HepG2 (cell line): ENCODE measurements at regions not wholly inside any gene's neighbourhood (a gene's known extent, or its start where the extent isn't known, plus 50 kb on each side); places are given as distances from the start of the nearest gene placed in this dataset.

ENCODE experiments used
- ATAC-seq: fragments of 200-7000 bp; cut with Tn5 transposase; 3 replicates; pipeline ENCODE4 v1.9.1; 2020; ENCODE audit warnings: mild to moderate bottlenecking, moderate library complexity
- BruUV-seq: library from RNA; stranded (reverse); fragments of 400-500 nt; replicated peaks from 2 replicates; lab custom pipeline; 2021; lab: Mats Ljungman, UMichigan
- CTCF ChIA-PET: fragments of 300-600 bp; formaldehyde crosslinking; extraction: SDS; loops from one replicate; lab custom pipeline; 2021; ENCODE audit warnings: low total read pairs, inconsistent platforms, low intra/inter-chr PET ratio; lab: Yijun Ruan, JAX
- POLR2A ChIA-PET: fragments of 350-600 bp; sonication (Branson Sonifier 250); formaldehyde crosslinking; loops from one replicate; lab custom pipeline; 2020; ENCODE audit warnings: antibody characterized with exemption, inconsistent platforms; lab: Yijun Ruan, JAX
- DNase-seq: peaks from one replicate; pipeline ENCODE4 v3.0.0-alpha.2; 2015; ENCODE audit warnings: low spot score
- FAIRE-seq: peaks from 3 replicates; lab custom pipeline; 2011; peaks lifted over from hg19 to GRCh38; lab: Jason Lieb, UNC
- H2AFZ ChIP-seq: one replicate; pipeline ENCODE4 v1.6.1; 2011; ENCODE audit warnings: low read length, inconsistent platforms
- H3K27ac ChIP-seq: fragments of 300-600 bp; 3 replicates; pipeline ENCODE4 v1.8.0; 2011; ENCODE audit warnings: mixed run types, mild to moderate bottlenecking, mixed read lengths, low read length, inconsistent platforms; ENCODE audit not compliant: insufficient read depth; ENCODE audit errors: extremely low read length
- H3K27me3 ChIP-seq, 2 experiments: fragments of 200-600 bp in 1 of 2; 2 replicates in 1 of 2; 3 replicates in 1 of 2; pipeline versions ENCODE4 v1.6.0 to v1.8.0; 2011; ENCODE audit warnings: low read length in 2 of 2, mild to moderate bottlenecking in 2 of 2, moderate library complexity in 2 of 2, inconsistent platforms in 1 of 2; ENCODE audit not compliant: insufficient read depth in 2 of 2, control insufficient read depth in 1 of 2
- H3K36me3 ChIP-seq, 2 experiments: fragments of 200-600 bp in 1 of 2; replicated peaks in 1 of 2; 2 replicates in 1 of 2; 3 replicates in 1 of 2; pipeline versions ENCODE4 v1.5.1 to v1.8.0; 2011; ENCODE audit warnings: low read length in 2 of 2, inconsistent platforms in 1 of 2; ENCODE audit not compliant: insufficient read depth in 2 of 2, control insufficient read depth in 1 of 2
- H3K4me1 ChIP-seq: 2 replicates; pipeline ENCODE4 v1.5.1; 2012; ENCODE audit warnings: low read length, inconsistent platforms; ENCODE audit not compliant: insufficient read depth
- H3K4me2 ChIP-seq: 2 replicates; pipeline ENCODE4 v1.6.0; 2011; ENCODE audit warnings: low read depth, low read length, inconsistent platforms
- H3K4me3 ChIP-seq, 3 experiments: fragments of 200-600 bp in 1 of 3; sonication (generic), shearing (Covaris generic) in 1 of 3; replicated peaks in 1 of 3; 2 replicates each; pipeline ENCODE4 v1.5.1; 2011 to 2016; ENCODE audit warnings: low read length in 3 of 3, inconsistent platforms in 2 of 3, low read depth in 2 of 3, mild to moderate bottlenecking in 2 of 3, control low read depth in 1 of 3, mixed read lengths in 1 of 3; ENCODE audit not compliant: insufficient read depth in 1 of 3
- H3K79me2 ChIP-seq: one replicate; pipeline ENCODE4 v1.6.1; 2011; ENCODE audit warnings: low read length, inconsistent platforms; ENCODE audit not compliant: insufficient read depth
- H3K9ac ChIP-seq: 2 replicates; pipeline ENCODE4 v1.6.0; 2011; ENCODE audit warnings: mild to moderate bottlenecking, low read depth, low read length, inconsistent platforms; ENCODE audit not compliant: insufficient read depth
- H3K9me3 ChIP-seq: 2 replicates; pipeline ENCODE4 v1.5.1; 2012; ENCODE audit warnings: mild to moderate bottlenecking, low read length
- H4K20me1 ChIP-seq: 2 replicates; pipeline ENCODE4 v1.6.0; 2011; ENCODE audit warnings: inconsistent platforms, mild to moderate bottlenecking, low read length, moderate library complexity; ENCODE audit not compliant: insufficient read depth
- CTCF ChIP-seq: sonication (generic); formaldehyde crosslinking; IDR thresholded peaks from 2 replicates; pipeline ENCODE4 v1.5.0; 2020; ENCODE audit warnings: mild to moderate bottlenecking, missing genetic modification reagents, moderate library complexity
- FOXK1 ChIP-seq: sonication (generic); formaldehyde crosslinking; IDR thresholded peaks from 2 replicates; pipeline ENCODE4 v1.4.0; 2020; ENCODE audit warnings: low read depth, missing genetic modification reagents, borderline replicate concordance
- RAD21 ChIP-seq: fragments of 450-650 bp; formaldehyde crosslinking; IDR thresholded peaks from 2 replicates; pipeline ENCODE4 v1.5.0; 2020; ENCODE audit warnings: mild to moderate bottlenecking
- SATB2 ChIP-seq: sonication (generic); formaldehyde crosslinking; IDR thresholded peaks from 2 replicates; pipeline ENCODE4 v1.5.0; 2020; ENCODE audit warnings: missing genetic modification reagents
- SMC3 ChIP-seq: IDR thresholded peaks from 2 replicates; pipeline ENCODE4 v1.6.1; 2011; ENCODE audit warnings: low read length, improper control_type of control experiment
- SP1 ChIP-seq, 2 experiments: fragments of 450-650 bp in 1 of 2; sonication (generic) in 1 of 2; formaldehyde crosslinking in 1 of 2; IDR thresholded peaks; 2 replicates each; pipeline versions ENCODE4 v1.4.0 to v1.6.1; 2016 to 2020; ENCODE audit warnings: missing genetic modification reagents in 1 of 2
- SRF ChIP-seq: IDR thresholded peaks from 2 replicates; pipeline ENCODE4 v1.6.1; 2011; ENCODE audit warnings: mild to moderate bottlenecking, low read depth, low read length, moderate library complexity
- STAG1 ChIP-seq: sonication (generic); formaldehyde crosslinking; IDR thresholded peaks from 2 replicates; pipeline ENCODE4 v1.4.0; 2020; ENCODE audit warnings: missing genetic modification reagents
- TERF1 ChIP-seq: sonication (generic); formaldehyde crosslinking; IDR thresholded peaks from 2 replicates; pipeline ENCODE4 v1.8.0; 2022; ENCODE audit warnings: mild to moderate bottlenecking, missing genetic modification reagents, moderate library complexity
- XRCC5 ChIP-seq: fragments of 200-400 bp; formaldehyde crosslinking; optimal IDR thresholded peaks from 2 replicates; pipeline ENCODE3; 2017; ENCODE audit warnings: mild to moderate bottlenecking, low read length
- ZNF24 ChIP-seq: fragments of 450-650 bp; IDR thresholded peaks from 2 replicates; pipeline ENCODE4 v1.6.1; 2017; ENCODE audit warnings: antibody characterized with exemption, mild to moderate bottlenecking
- ZNF331 ChIP-seq: sonication (generic); formaldehyde crosslinking; IDR thresholded peaks from 2 replicates; pipeline ENCODE4 v1.4.0; 2020; ENCODE audit warnings: missing genetic modification reagents
- WGBS: methylation state at CpG from one replicate; pipeline ENCODE4 v1.1.6; 2017; ENCODE audit warnings: low lambda C conversion rate; 5-methylcytosine and 5-hydroxymethylcytosine counted together
- in situ Hi-C: cut with HindIII; loops from 2 replicates; pipeline ENCODE4 v1.10.0; 2017; ENCODE audit warnings: low pct_unique_long_range_greater_than_20kb; ENCODE audit not compliant: extremely low pct_ligation_motif_present
- intact Hi-C: fragments of 100-400 bp; cut with micrococcal nuclease; formaldehyde crosslinking; loops from one replicate; pipeline ENCODE4 v1.10.0; 2022; ENCODE audit not compliant: unreplicated experiment
- TF ChIP-seq, protein P1 (sequence below): sonication (generic); formaldehyde crosslinking; IDR thresholded peaks from 2 replicates; pipeline ENCODE4 v1.4.0; 2020; ENCODE audit warnings: missing genetic modification reagents
- TF ChIP-seq, protein P2 (sequence below): sonication (generic); formaldehyde crosslinking; IDR thresholded peaks from 2 replicates; pipeline ENCODE4 v1.4.0; 2020; ENCODE audit warnings: missing genetic modification reagents
- TF ChIP-seq, protein P3 (sequence below): IDR thresholded peaks from 2 replicates; pipeline ENCODE4 v1.6.1; 2016; ENCODE audit warnings: missing compliant biosample characterization, missing genetic modification reagents, borderline replicate concordance
- TF ChIP-seq, protein P4 (sequence below): sonication (generic); formaldehyde crosslinking; IDR thresholded peaks from 2 replicates; pipeline ENCODE4 v1.8.0; 2022; ENCODE audit warnings: mild to moderate bottlenecking, missing genetic modification reagents, moderate library complexity

DNA sequence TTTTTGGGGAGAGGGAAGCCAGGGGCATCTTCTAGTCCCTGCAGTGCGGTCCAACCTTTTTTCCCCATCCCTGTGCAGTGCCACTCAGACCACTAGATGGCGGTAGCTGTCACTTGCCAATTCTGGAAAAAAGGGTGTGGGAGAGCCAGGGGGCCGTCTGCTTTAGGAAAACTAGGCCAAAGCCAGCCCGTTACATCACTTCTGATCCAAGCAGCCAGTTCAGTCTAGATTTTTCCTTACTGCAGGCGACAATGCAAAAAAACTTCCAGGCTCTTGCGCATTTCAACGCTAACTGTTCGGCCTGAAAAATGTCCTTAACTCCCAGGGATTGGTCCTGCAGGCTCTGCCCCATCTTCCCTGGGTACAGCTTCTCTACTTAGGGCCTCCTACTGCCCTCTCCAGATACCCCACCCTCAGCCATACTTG lies 69.2 kb upstream of the CES5A start:
- ATAC-seq (peak; percentile 94), DNase-seq (peak; percentile 50), FAIRE-seq (peak; percentile 77)
- intact Hi-C loops = loop anchor here (1.0 kb wide), 2 partner anchors 337 to 374 kb away; no protein-coding TSS in a partner anchor
- Histone ChIP-seq H3K4me2 (no peak overlapping the region), H3K9me3 (no peaks in the 10 kb centered on the region), H3K9ac (no peak overlapping the region), H3K4me3 (no peak overlapping the region), H4K20me1 (no peaks in the 10 kb centered on the region), H3K36me3 (no peaks in the 10 kb centered on the region), H3K4me1 (no peaks in the 10 kb centered on the region), H3K27ac (no peak overlapping the region), H3K27me3 (no peaks in the 10 kb centered on the region; a peak in 1 of 5 replicates), H3K79me2 (no peaks in the 10 kb centered on the region), H2AFZ (no peak overlapping the region)
- no TSS peak for BruUV-seq
- 41% methylated on average over 8 of the region's 8 CpGs for WGBS
- POLR2A ChIA-PET = no interaction called here
- TF ChIP-seq, protein P1, sequence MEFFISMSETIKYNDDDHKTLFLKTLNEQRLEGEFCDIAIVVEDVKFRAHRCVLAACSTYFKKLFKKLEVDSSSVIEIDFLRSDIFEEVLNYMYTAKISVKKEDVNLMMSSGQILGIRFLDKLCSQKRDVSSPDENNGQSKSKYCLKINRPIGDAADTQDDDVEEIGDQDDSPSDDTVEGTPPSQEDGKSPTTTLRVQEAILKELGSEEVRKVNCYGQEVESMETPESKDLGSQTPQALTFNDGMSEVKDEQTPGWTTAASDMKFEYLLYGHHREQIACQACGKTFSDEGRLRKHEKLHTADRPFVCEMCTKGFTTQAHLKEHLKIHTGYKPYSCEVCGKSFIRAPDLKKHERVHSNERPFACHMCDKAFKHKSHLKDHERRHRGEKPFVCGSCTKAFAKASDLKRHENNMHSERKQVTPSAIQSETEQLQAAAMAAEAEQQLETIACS (CRISPR knock-in tag) = no peak
- TF ChIP-seq STAG1 (CRISPR knock-in tag) (peak; percentile 82), TERF1 (CRISPR knock-in tag) (no peak), SATB2 (no peak), SRF (0 out of 2 replicates have a peak, but pooled peaks have one; percentile 48), XRCC5 (peak; percentile 82), SP1 (IDR thresholded peaks at IDR 0.05) (no peak), SP1 (CRISPR knock-in tag; IDR thresholded peaks at IDR 0.05) (no peak), FOXK1 (CRISPR knock-in tag) (peak; percentile 16; the same call in 1 of the 2 replicates), RAD21 (CRISPR knock-in tag) (peak; percentile 51; the same call in 1 of the 2 replicates), CTCF (CRISPR knock-in tag) (peak; percentile 90), SMC3 (peak; percentile 78), ZNF331 (CRISPR knock-in tag) (0 out of 2 replicates have a peak, but pooled peaks have one; percentile 20), ZNF24 (no peak)
- TF ChIP-seq, protein P2, sequence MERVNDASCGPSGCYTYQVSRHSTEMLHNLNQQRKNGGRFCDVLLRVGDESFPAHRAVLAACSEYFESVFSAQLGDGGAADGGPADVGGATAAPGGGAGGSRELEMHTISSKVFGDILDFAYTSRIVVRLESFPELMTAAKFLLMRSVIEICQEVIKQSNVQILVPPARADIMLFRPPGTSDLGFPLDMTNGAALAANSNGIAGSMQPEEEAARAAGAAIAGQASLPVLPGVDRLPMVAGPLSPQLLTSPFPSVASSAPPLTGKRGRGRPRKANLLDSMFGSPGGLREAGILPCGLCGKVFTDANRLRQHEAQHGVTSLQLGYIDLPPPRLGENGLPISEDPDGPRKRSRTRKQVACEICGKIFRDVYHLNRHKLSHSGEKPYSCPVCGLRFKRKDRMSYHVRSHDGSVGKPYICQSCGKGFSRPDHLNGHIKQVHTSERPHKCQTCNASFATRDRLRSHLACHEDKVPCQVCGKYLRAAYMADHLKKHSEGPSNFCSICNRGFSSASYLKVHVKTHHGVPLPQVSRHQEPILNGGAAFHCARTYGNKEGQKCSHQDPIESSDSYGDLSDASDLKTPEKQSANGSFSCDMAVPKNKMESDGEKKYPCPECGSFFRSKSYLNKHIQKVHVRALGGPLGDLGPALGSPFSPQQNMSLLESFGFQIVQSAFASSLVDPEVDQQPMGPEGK (CRISPR knock-in tag) = 0 out of 2 replicates have a peak, but pooled peaks have one; percentile 46
- TF ChIP-seq, protein P3, sequence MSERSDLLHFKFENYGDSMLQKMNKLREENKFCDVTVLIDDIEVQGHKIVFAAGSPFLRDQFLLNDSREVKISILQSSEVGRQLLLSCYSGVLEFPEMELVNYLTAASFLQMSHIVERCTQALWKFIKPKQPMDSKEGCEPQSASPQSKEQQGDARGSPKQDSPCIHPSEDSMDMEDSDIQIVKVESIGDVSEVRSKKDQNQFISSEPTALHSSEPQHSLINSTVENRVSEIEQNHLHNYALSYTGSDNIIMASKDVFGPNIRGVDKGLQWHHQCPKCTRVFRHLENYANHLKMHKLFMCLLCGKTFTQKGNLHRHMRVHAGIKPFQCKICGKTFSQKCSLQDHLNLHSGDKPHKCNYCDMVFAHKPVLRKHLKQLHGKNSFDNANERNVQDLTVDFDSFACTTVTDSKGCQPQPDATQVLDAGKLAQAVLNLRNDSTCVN (CRISPR knock-in tag) = peak; percentile 45; the same call in 1 of the 2 replicates
- TF ChIP-seq, protein P4, sequence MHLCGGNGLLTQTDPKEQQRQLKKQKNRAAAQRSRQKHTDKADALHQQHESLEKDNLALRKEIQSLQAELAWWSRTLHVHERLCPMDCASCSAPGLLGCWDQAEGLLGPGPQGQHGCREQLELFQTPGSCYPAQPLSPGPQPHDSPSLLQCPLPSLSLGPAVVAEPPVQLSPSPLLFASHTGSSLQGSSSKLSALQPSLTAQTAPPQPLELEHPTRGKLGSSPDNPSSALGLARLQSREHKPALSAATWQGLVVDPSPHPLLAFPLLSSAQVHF (CRISPR knock-in tag) = no peak
- CTCF ChIA-PET = interaction anchor here (1.1 to 2.5 kb wide), 3 partner anchors 337 to 377 kb away, joined by 3 to 24 read pairs (median 7); no protein-coding TSS in a partner anchor
- in situ Hi-C loops = no loop called here
